ENCODE measurements at regions not wholly inside any gene's neighbourhood (a gene's known extent, or its start where the extent isn't known, plus 50 kb on each side); places are given as distances from the start of the nearest gene placed in this dataset.

- no peak for TF ChIP-seq MAX (IDR thresholded peaks at IDR 0.05; ENCODE audit: low read depth, low read length)
- no peak for TF ChIP-seq CTCF (IDR thresholded peaks at IDR 0.05; ENCODE audit: low read depth, low read length)
- no peak for TF ChIP-seq POLR2A (IDR thresholded peaks at IDR 0.05; ENCODE audit: extremely low read depth, insufficient read length)
- no peak for TF ChIP-seq MYC (IDR thresholded peaks at IDR 0.05; ENCODE audit: low read depth, low read length)
- DNase-seq (ENCODE audit: low read depth) = no peak
- H3K4me3 ChIP-seq (ENCODE audit: low read depth, low read length) = no peak overlapping the region
Measured at GRCh38 chr9:7871977-7872730, 72.6 kb upstream of the DMAC1 start.

GRCh38 chr9:7869340-7869739, 69.8 kb upstream of the DMAC1 start:
- no peak for DNase-seq (ENCODE audit: low read depth)
- TF ChIP-seq POLR2A (IDR thresholded peaks at IDR 0.05; ENCODE audit: extremely low read depth, insufficient read length) = no peak
- no peak for TF ChIP-seq CTCF (IDR thresholded peaks at IDR 0.05; ENCODE audit: low read depth, low read length)
- TF ChIP-seq MAX (IDR thresholded peaks at IDR 0.05; ENCODE audit: low read depth, low read length) = no peak
- TF ChIP-seq MYC (IDR thresholded peaks at IDR 0.05; ENCODE audit: low read depth, low read length) = no peak
- H3K4me3 ChIP-seq (ENCODE audit: low read depth, low read length) = no peak overlapping the region

GRCh38 chr9:7862170-7862569, 62.6 kb upstream of the DMAC1 start:
- no peak for DNase-seq (ENCODE audit: low read depth)
- TF ChIP-seq MYC (IDR thresholded peaks at IDR 0.05; ENCODE audit: low read depth, low read length) (no peak), POLR2A (IDR thresholded peaks at IDR 0.05; ENCODE audit: extremely low read depth, insufficient read length) (no peak), MAX (IDR thresholded peaks at IDR 0.05; ENCODE audit: low read depth, low read length) (no peak), CTCF (IDR thresholded peaks at IDR 0.05; ENCODE audit: low read depth, low read length) (no peak)

GRCh38 chr9:7861086-7861485, 61.5 kb upstream of the DMAC1 start:
- TF ChIP-seq MAX (IDR thresholded peaks at IDR 0.05; ENCODE audit: low read depth, low read length) = no peak
- no peak for TF ChIP-seq MYC (IDR thresholded peaks at IDR 0.05; ENCODE audit: low read depth, low read length)
- no peak for TF ChIP-seq CTCF (IDR thresholded peaks at IDR 0.05; ENCODE audit: low read depth, low read length)
- TF ChIP-seq POLR2A (IDR thresholded peaks at IDR 0.05; ENCODE audit: extremely low read depth, insufficient read length) = no peak
- H3K4me3 ChIP-seq (ENCODE audit: low read depth, low read length) = no peak overlapping the region
- no peak for DNase-seq (ENCODE audit: low read depth)

More at GRCh38 chr9:7862170-7862569, 62.6 kb upstream of the DMAC1 start:
- no peak overlapping the region for H3K4me3 ChIP-seq (ENCODE audit: low read depth, low read length)

- no peak for DNase-seq (ENCODE audit: low read depth)
Measured at GRCh38 chr9:7860335-7860709, 60.7 kb upstream of the DMAC1 start.

More at GRCh38 chr9:7860335-7860709, 60.7 kb upstream of the DMAC1 start:
- TF ChIP-seq POLR2A (IDR thresholded peaks at IDR 0.05; ENCODE audit: extremely low read depth, insufficient read length) (no peak), MAX (IDR thresholded peaks at IDR 0.05; ENCODE audit: low read depth, low read length) (no peak), CTCF (IDR thresholded peaks at IDR 0.05; ENCODE audit: low read depth, low read length) (no peak), MYC (IDR thresholded peaks at IDR 0.05; ENCODE audit: low read depth, low read length) (no peak)
- H3K4me3 ChIP-seq (ENCODE audit: low read depth, low read length) = no peak overlapping the region

Data from NB4 (cell line).